ENCODE measurements at regions not wholly inside any gene's neighbourhood (a gene's known extent, or its start where the extent isn't known, plus 50 kb on each side); places are given as distances from the start of the nearest gene placed in this dataset.

DNA sequence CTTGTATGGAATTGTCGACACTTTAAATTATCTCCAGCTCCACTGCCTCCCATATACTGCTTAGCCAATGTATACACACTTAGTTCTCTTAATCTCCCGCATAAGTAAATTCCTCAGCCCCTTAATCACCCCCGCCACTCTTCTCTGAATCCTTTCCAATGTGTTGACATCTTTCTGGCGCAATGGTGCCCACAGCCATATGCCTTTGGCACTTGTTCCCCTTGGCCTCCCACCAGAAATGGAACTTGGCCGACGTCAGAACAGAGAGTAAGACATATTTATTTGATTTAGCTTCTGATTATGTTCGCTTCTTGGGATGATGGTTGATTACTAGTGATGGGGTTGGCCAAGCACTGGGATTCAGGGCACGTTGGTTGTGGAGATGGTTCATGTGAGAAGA lies 1089.3 kb upstream of the CELF4 start:
- Mint-ChIP-seq H3K36me3 (no peaks in the 10 kb centered on the region), H3K4me3 (no peak overlapping the region), H3K9me3 (peaks cover 4 to 16% of the 10 kb centered on the region in 2 donors), H3K27me3 (ENCODE audit: low read depth in 2 of 2) (no peaks in the 10 kb centered on the region), H3K4me1 (peaks cover 0 to 4% of the 10 kb centered on the region in 2 donors), H3K27ac (no peak overlapping the region)
- Histone ChIP-seq H3K27me3 (ENCODE audit: control insufficient read depth, insufficient read depth, low read length) (no peaks in the 10 kb centered on the region), H3K27ac (ENCODE audit: low read length) (no peak overlapping the region), H3K36me3 (ENCODE audit: control insufficient read depth, insufficient read depth, low read length) (no peaks in the 10 kb centered on the region), H3K9me3 (ENCODE audit: control insufficient read depth, insufficient read depth, low read length) (no peaks in the 10 kb centered on the region), H3K4me3 (ENCODE audit: low read length) (no peak overlapping the region), H3K4me1 (ENCODE audit: control insufficient read depth, insufficient read depth, low read length) (no peaks in the 10 kb centered on the region)
- WGBS (ENCODE audit: insufficient coverage), result 89% methylated on average over 8 of the region's 8 CpGs
- DNase-seq (no peak), ATAC-seq (no peak)
- intact Hi-C loops (cut with micrococcal nuclease), result no loop called here
- TF ChIP-seq, protein P1, sequence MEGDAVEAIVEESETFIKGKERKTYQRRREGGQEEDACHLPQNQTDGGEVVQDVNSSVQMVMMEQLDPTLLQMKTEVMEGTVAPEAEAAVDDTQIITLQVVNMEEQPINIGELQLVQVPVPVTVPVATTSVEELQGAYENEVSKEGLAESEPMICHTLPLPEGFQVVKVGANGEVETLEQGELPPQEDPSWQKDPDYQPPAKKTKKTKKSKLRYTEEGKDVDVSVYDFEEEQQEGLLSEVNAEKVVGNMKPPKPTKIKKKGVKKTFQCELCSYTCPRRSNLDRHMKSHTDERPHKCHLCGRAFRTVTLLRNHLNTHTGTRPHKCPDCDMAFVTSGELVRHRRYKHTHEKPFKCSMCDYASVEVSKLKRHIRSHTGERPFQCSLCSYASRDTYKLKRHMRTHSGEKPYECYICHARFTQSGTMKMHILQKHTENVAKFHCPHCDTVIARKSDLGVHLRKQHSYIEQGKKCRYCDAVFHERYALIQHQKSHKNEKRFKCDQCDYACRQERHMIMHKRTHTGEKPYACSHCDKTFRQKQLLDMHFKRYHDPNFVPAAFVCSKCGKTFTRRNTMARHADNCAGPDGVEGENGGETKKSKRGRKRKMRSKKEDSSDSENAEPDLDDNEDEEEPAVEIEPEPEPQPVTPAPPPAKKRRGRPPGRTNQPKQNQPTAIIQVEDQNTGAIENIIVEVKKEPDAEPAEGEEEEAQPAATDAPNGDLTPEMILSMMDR (IDR thresholded peaks at IDR 0.05), result no peak

DNA sequence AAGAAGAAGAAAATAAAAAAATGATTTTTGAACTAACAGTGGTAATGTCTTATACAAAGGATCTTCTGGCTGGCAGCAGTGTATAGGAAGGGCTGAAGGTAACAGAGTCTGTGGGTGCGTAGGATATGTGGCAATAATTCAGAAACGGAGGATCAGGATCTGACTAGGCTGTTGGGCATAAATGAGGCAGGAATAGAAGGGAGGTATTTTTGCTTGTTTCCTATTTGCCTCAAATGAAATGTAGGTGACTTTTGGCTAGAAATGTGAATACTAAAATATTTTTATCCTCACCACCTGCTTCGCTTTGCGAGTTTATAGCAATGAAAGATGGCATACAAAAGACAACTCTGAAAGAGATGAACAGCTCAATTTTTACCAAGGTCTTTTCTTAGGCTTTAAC lies 1086.1 kb upstream of the CELF4 start:
- Mint-ChIP-seq H3K4me1 (no peaks in the 10 kb centered on the region), H3K36me3 (no peaks in the 10 kb centered on the region), H3K9me3 (peaks cover 4 to 16% of the 10 kb centered on the region in 2 donors), H3K27ac (no peak overlapping the region), H3K4me3 (no peak overlapping the region), H3K27me3 (ENCODE audit: low read depth in 2 of 2) (no peaks in the 10 kb centered on the region)
- H3K27me3 ChIP-seq (ENCODE audit: control insufficient read depth, insufficient read depth, low read length), result no peaks in the 10 kb centered on the region
- no peaks in the 10 kb centered on the region for H3K9me3 ChIP-seq (ENCODE audit: control insufficient read depth, insufficient read depth, low read length)
- H3K27ac ChIP-seq (ENCODE audit: low read length), result no peak overlapping the region
- ATAC-seq (no peak), DNase-seq (no peak)
- TF ChIP-seq, protein P1 (IDR thresholded peaks at IDR 0.05), result no peak
- intact Hi-C loops (cut with micrococcal nuclease), result no loop called here
- H3K4me1 ChIP-seq (ENCODE audit: control insufficient read depth, insufficient read depth, low read length), result no peaks in the 10 kb centered on the region
- WGBS (ENCODE audit: insufficient coverage), result 93% methylated on average over 4 of the region's 4 CpGs
- no peak overlapping the region for H3K4me3 ChIP-seq (ENCODE audit: low read length)
- H3K36me3 ChIP-seq (ENCODE audit: control insufficient read depth, insufficient read depth, low read length), result no peaks in the 10 kb centered on the region

GRCh38 chr18:38648179-38648578 lies 1082.6 kb upstream of the CELF4 start:
- no peak for DNase-seq
- no peak for ATAC-seq
- whole genome bisulfite sequencing (ENCODE audit: insufficient coverage), result 33% methylated on average over 1 of the region's 1 CpG
- H3K27me3 Mint-ChIP-seq (ENCODE audit: low read depth in 2 of 2), result no peaks in the 10 kb centered on the region
- no peaks in the 10 kb centered on the region for H3K36me3 ChIP-seq (ENCODE audit: control insufficient read depth, insufficient read depth, low read length)
- no peak overlapping the region for H3K27ac Mint-ChIP-seq
- H3K27ac ChIP-seq (ENCODE audit: low read length), result no peak overlapping the region
- H3K4me3 ChIP-seq (ENCODE audit: low read length), result no peak overlapping the region
- H3K4me3 Mint-ChIP-seq, result no peak overlapping the region
- no peaks in the 10 kb centered on the region for H3K9me3 ChIP-seq (ENCODE audit: control insufficient read depth, insufficient read depth, low read length)
- no peaks in the 10 kb centered on the region for H3K4me1 Mint-ChIP-seq
- no peaks in the 10 kb centered on the region for H3K36me3 Mint-ChIP-seq
- intact Hi-C loops (cut with micrococcal nuclease), result no loop called here
- TF ChIP-seq, protein P1 (IDR thresholded peaks at IDR 0.05), result no peak
- H3K9me3 Mint-ChIP-seq, result peaks cover 6 to 19% of the 10 kb centered on the region in 2 donors
- H3K4me1 ChIP-seq (ENCODE audit: control insufficient read depth, insufficient read depth, low read length), result no peaks in the 10 kb centered on the region
- H3K27me3 ChIP-seq (ENCODE audit: control insufficient read depth, insufficient read depth, low read length), result no peaks in the 10 kb centered on the region

GRCh38 chr18:38646296-38646695 lies 1080.7 kb upstream of the CELF4 start:
- no peaks in the 10 kb centered on the region for H3K27me3 ChIP-seq (ENCODE audit: control insufficient read depth, insufficient read depth, low read length)
- H3K4me1 ChIP-seq (ENCODE audit: control insufficient read depth, insufficient read depth, low read length), result no peaks in the 10 kb centered on the region
- DNase-seq (no peak), ATAC-seq (no peak)
- Mint-ChIP-seq H3K27me3 (ENCODE audit: low read depth in 2 of 2) (no peaks in the 10 kb centered on the region), H3K27ac (no peak overlapping the region), H3K9me3 (peaks cover 3 to 16% of the 10 kb centered on the region in 2 donors), H3K4me3 (no peak overlapping the region), H3K4me1 (no peaks in the 10 kb centered on the region), H3K36me3 (no peaks in the 10 kb centered on the region)
- TF ChIP-seq, protein P1 (IDR thresholded peaks at IDR 0.05), result no peak
- no peak overlapping the region for H3K27ac ChIP-seq (ENCODE audit: low read length)
- no peaks in the 10 kb centered on the region for H3K36me3 ChIP-seq (ENCODE audit: control insufficient read depth, insufficient read depth, low read length)
- intact Hi-C loops (cut with micrococcal nuclease), result no loop called here
- no peaks in the 10 kb centered on the region for H3K9me3 ChIP-seq (ENCODE audit: control insufficient read depth, insufficient read depth, low read length)
- no peak overlapping the region for H3K4me3 ChIP-seq (ENCODE audit: low read length)
